AG20443 (cell line): ENCODE measurements at regions not wholly inside any gene's neighbourhood (a gene's known extent, or its start where the extent isn't known, plus 50 kb on each side); places are given as distances from the start of the nearest gene placed in this dataset.
"Not testable (repeated sequence)": the region's sequence is repeated elsewhere in the genome, so short reads cannot be mapped to it uniquely, and the experiment has no call there.

Source experiments
- DNase-seq: peaks from one replicate; pipeline ENCODE4 v3.0.0; 2012; ENCODE audit warnings: low spot score, mixed read lengths

GRCh38 chr13:101003566-101003965, 329.0 kb upstream of the TMTC4 start:
- no peak for DNase-seq

DNA sequence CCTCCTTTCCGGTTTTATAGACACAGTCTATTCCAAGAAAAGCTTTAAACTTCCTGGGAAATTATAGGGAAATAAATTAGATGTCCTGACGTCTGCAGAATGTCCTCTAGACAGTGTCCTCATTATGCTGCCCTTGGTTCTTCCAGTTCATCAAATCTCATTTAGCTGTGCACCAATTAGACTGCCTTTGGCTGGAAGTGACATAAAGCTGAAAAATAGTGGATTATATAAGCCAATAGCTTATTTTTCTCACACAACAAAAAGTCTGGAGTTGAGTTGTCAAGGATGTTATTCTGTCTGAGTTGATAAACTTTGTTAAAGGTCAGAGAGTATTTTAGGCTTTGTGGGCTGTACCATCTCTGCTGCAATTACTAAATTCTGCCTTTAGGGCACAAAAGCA, 314.8 kb upstream of the TMTC4 start:
- DNase-seq = no peak

DNA sequence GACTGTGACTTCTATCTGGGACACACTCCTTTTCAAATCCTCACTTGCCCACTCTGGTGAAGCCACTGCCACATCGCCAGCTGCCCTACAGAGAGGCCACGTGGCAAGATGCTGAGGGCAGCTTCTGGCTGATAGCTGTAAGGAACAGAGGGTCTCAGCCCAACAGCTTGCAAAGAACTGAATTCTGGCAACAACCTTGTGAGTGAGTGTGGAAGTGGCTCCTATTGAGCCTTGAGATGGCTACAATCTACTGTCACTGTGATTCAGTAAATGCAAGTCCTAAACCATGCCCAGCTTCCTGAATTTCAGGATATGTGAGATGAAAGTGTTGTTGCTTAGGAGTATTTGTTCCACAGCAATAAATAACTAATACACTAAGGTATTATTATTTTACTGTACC, 314.3 kb upstream of the TMTC4 start:
- DNase-seq = no peak

GRCh38 chr13:100987948-100988347, 313.4 kb upstream of the TMTC4 start:
- DNase-seq = peak; percentile 40

DNA sequence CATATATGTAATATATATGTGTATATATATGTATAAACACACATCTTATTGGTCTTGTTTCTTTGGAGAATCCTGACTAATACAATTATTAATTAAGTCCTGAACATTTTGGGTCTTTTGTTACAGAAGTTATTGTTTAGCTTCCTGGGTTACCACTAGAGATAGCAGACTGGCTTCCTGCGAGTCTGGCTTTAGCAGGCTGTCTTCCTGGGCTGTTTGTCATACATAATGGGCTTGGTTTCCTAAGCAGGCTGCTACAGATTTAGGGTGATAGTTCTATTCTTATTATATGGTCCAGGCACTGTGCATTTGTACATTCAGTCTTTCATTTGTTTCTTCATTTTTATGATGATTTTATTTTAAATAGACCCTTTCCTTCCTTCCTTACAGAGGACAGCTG, 312.0 kb upstream of the TMTC4 start:
- no peak for DNase-seq

GRCh38 chr13:100984085-100984705, 309.6 kb upstream of the TMTC4 start:
- DNase-seq = no peak

GRCh38 chr13:100983111-100983510, 308.5 kb upstream of the TMTC4 start:
- no peak for DNase-seq

GRCh38 chr13:100980171-100980570, 305.6 kb upstream of the TMTC4 start:
- DNase-seq = no peak

DNA sequence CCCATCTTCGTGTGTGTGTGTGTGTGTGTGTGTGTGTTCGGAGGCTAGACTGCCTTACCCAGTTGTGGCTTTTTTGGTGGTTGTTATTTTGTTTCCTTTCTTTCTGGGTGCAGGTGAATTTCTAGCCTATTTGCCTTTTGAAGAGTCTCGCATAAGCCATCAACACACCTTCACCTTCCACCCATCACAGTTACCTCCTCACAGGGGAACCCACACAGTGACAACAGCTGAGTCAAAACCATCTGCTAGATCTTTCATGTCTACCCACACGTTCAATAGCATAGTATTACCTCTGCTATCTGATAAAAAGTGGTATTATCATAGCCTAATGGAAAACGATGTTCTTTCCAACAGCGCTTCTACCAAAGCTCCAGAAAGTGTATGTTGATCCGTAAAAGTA, 303.2 kb upstream of the TMTC4 start:
- DNase-seq = no peak

GRCh38 chr13:100976993-100977392, 302.4 kb upstream of the TMTC4 start:
- DNase-seq = no peak

GRCh38 chr13:100975666-100976065, 301.1 kb upstream of the TMTC4 start:
- not testable (repeated sequence) for DNase-seq

- no peak for DNase-seq
Measured at GRCh38 chr13:100962585-100962984, 288.0 kb upstream of the TMTC4 start.

DNA sequence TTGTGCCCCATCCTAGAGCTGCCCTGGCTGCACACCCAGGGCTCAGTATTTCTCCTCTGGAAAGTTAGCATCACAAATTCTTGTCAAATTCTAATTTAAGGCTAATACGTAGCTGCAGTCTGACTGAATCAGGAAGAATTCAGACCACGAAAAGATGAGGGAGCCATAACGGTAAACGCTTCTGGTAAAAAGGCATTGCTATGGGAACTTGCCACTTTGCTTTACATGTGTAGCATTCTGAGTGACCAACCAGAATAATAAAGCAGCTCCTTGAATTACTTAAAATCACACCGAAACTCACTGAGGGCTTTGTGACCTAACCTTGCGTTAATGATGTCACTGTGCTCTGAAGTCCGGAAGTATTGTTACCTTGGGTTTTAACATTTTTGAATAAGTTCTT, 286.6 kb upstream of the TMTC4 start:
- DNase-seq = no peak

GRCh38 chr13:100958831-100959230, 284.2 kb upstream of the TMTC4 start:
- no peak for DNase-seq

DNA sequence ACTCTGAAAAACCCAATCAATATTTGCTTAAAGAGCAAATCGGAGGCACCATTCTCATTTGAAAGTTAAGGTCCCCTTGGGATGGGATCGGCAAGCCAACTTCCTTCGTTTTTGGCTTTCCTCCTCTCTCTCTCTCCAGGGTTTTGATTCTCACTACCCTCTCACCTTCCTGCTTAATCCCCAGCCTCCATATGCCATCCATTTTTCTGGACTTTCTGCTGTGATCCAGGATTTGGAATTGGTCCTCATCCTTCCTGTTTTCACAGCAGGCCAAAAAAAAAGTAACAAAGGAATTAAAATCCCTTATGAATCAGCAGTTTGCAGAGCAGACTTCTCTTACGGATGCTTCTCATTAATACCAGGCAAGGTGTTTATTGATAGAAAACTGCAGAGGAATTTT, 283.1 kb upstream of the TMTC4 start:
- DNase-seq = no peak

GRCh38 chr13:100954430-100955305, 280.1 kb upstream of the TMTC4 start:
- no peak for DNase-seq

GRCh38 chr13:100951016-100951415, 276.4 kb upstream of the TMTC4 start:
- no peak for DNase-seq

- not testable (repeated sequence) for DNase-seq
Measured at GRCh38 chr13:100948937-100949336, 274.3 kb upstream of the TMTC4 start.

- DNase-seq = no peak
Measured at GRCh38 chr13:100946588-100946987, 272.0 kb upstream of the TMTC4 start.

DNA sequence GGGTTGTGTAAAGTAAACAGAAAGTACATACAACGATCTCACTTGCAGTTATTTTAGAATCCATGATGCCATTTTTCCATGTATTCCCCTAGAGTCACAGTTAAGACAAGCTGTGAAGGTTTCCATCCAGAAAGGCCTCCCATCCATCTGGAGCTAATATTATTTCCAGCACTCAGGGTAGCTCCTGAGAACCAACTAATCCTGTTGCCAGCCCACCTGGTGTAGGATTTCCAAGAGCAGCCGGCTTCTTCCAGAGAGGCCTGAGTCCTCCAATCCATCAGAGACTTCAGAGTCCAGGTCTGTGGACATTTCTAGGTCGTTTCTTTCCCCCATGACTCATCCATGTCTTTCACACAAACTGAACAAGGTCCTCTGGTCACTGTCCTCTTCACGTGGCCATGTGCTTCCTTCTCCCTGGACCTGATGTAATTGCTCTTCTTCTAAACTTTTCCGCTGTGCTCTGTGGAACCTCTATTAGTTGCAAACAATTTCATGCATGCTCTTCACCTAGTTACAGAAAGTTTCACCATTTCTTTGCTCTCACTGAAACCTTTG, 270.3 kb upstream of the TMTC4 start:
- DNase-seq = no peak

GRCh38 chr13:100942742-100943141, 268.1 kb upstream of the TMTC4 start:
- DNase-seq = no peak

- no peak for DNase-seq
Measured at GRCh38 chr13:100941377-100942368, 267.1 kb upstream of the TMTC4 start.
